IMR-90 (cell line): ENCODE measurements at regions not wholly inside any gene's neighbourhood (a gene's known extent, or its start where the extent isn't known, plus 50 kb on each side); places are given as distances from the start of the nearest gene placed in this dataset.

ENCODE experiments used
- CHD1 ChIP-seq: IDR thresholded peaks from 2 replicates; pipeline ENCODE4 v1.6.1; 2012; ENCODE audit warnings: low read depth, low read length, improper control_type of control experiment
- MXI1 ChIP-seq: IDR thresholded peaks from 2 replicates; pipeline ENCODE4 v1.6.1; 2012; ENCODE audit warnings: low read depth, mild to moderate bottlenecking, low read length, moderate library complexity, borderline replicate concordance
- POLR2A ChIP-seq: IDR thresholded peaks from 2 replicates; pipeline ENCODE4 v1.6.1; 2012; ENCODE audit warnings: mild to moderate bottlenecking, low read depth, low read length
- TF ChIP-seq, protein P1 (sequence below): conservative IDR thresholded peaks from 2 replicates; pipeline ENCODE4 v1.5.1; 2012; ENCODE audit warnings: mild to moderate bottlenecking, low read depth, low read length, improper control_type of control experiment

DNA sequence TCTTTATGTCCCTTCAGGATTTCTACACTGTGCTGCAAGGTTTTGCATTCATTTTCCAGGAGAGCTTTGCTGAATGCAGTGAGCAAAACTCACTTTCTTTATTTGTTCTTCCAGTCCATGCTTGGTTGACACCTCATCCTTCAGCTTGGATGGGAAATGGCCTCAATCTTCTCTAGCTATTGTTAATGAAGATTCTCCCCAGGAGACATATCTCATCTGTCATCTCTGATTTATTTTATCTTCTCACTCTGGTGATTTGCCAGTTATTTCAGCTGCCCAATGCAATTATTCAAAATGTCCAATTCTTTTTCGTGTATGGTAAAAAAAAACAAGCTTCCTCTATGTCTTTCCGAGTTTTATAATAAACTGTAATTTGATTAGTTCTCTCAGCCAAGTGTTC, 77.9 kb upstream of the PAK5 start:
- TF ChIP-seq MXI1 (no peak), POLR2A (no peak), CHD1 (no peak)
- TF ChIP-seq, protein P1, sequence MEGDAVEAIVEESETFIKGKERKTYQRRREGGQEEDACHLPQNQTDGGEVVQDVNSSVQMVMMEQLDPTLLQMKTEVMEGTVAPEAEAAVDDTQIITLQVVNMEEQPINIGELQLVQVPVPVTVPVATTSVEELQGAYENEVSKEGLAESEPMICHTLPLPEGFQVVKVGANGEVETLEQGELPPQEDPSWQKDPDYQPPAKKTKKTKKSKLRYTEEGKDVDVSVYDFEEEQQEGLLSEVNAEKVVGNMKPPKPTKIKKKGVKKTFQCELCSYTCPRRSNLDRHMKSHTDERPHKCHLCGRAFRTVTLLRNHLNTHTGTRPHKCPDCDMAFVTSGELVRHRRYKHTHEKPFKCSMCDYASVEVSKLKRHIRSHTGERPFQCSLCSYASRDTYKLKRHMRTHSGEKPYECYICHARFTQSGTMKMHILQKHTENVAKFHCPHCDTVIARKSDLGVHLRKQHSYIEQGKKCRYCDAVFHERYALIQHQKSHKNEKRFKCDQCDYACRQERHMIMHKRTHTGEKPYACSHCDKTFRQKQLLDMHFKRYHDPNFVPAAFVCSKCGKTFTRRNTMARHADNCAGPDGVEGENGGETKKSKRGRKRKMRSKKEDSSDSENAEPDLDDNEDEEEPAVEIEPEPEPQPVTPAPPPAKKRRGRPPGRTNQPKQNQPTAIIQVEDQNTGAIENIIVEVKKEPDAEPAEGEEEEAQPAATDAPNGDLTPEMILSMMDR: no peak
